ENCODE measurements at regions not wholly inside any gene's neighbourhood (a gene's known extent, or its start where the extent isn't known, plus 50 kb on each side); places are given as distances from the start of the nearest gene placed in this dataset.

DNA sequence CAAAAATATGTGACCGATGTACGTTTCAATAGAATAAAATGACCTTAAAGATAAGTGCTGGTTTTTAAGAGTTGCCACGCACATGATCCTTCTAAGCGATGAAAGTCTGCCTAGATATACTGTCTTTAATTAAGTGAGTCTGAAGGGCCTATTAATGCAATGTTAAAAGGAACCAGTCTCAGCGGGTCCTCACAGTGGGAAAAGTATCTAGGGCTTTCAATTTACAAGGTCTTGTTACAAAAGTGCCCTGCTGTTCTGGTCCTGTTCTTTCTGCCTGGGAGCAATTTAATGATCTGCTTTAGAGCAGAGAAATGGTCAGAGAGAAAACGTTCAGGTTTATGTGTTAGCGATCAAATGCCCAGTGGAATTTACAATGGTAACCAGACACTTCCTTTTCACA lies 864.0 kb downstream of the KCNJ2 start:
- TF ChIP-seq, protein P1, sequence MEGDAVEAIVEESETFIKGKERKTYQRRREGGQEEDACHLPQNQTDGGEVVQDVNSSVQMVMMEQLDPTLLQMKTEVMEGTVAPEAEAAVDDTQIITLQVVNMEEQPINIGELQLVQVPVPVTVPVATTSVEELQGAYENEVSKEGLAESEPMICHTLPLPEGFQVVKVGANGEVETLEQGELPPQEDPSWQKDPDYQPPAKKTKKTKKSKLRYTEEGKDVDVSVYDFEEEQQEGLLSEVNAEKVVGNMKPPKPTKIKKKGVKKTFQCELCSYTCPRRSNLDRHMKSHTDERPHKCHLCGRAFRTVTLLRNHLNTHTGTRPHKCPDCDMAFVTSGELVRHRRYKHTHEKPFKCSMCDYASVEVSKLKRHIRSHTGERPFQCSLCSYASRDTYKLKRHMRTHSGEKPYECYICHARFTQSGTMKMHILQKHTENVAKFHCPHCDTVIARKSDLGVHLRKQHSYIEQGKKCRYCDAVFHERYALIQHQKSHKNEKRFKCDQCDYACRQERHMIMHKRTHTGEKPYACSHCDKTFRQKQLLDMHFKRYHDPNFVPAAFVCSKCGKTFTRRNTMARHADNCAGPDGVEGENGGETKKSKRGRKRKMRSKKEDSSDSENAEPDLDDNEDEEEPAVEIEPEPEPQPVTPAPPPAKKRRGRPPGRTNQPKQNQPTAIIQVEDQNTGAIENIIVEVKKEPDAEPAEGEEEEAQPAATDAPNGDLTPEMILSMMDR (conservative IDR thresholded peaks at IDR 0.05; ENCODE audit: low read length), result no peak
- TF ChIP-seq EZH2phosphoT487 (IDR thresholded peaks at IDR 0.05; ENCODE audit: borderline replicate concordance), result no peak

Measured in Loucy (cell line).